IMR-90 (cell line): ENCODE measurements at regions not wholly inside any gene's neighbourhood (a gene's known extent, or its start where the extent isn't known, plus 50 kb on each side); places are given as distances from the start of the nearest gene placed in this dataset.

Experiments
- ATAC-seq: fragments of 200-7000 bp; cut with Tn5 transposase; 2 replicates; pipeline ENCODE4 v1.9.1; 2020; ENCODE audit warnings: low read depth, mild to moderate bottlenecking, moderate library complexity
- BruUV-seq: library from RNA; stranded (reverse); fragments of 400-500 nt; replicated peaks from 2 replicates; lab custom pipeline; 2021; lab: Mats Ljungman, UMichigan
- CTCF ChIA-PET: fragments of 300-600 bp; formaldehyde crosslinking; extraction: SDS; loops from one replicate; lab custom pipeline; 2021; ENCODE audit warnings: antibody characterized with exemption; lab: Yijun Ruan, JAX
- POLR2A ChIA-PET: fragments of 300-600 bp; sonication (Branson Sonifier 250); formaldehyde crosslinking; loops from one replicate; lab custom pipeline; 2022; ENCODE audit warnings: antibody characterized with exemption; ENCODE audit not compliant: unreplicated experiment; lab: Charles Lee
- DNase-seq: peaks from one replicate; pipeline ENCODE4 v3.0.0; 2013
- H2AFZ ChIP-seq: replicated peaks from 2 replicates; pipeline ENCODE3; 2013; ENCODE audit warnings: low read length, mild to moderate bottlenecking; ENCODE audit not compliant: poor library complexity
- H2AK5ac ChIP-seq: 2 replicates; pipeline ENCODE4 v1.6.1; 2013; ENCODE audit warnings: low read depth, low read length, inconsistent platforms
- H2AK9ac ChIP-seq: replicated peaks from 2 replicates; pipeline ENCODE3; 2013; ENCODE audit warnings: mild to moderate bottlenecking, low read depth, low read length, moderate library complexity; ENCODE audit not compliant: poor library complexity
- H2BK120ac ChIP-seq: 2 replicates; pipeline ENCODE4 v1.6.1; 2013; ENCODE audit warnings: low read depth, low read length, inconsistent platforms
- H2BK15ac ChIP-seq: 3 replicates; pipeline ENCODE4 v1.6.1; 2013; ENCODE audit warnings: low read depth, low read length, inconsistent platforms
- H2BK20ac ChIP-seq: 2 replicates; pipeline ENCODE4 v1.6.1; 2013; ENCODE audit warnings: low read depth, mild to moderate bottlenecking, inconsistent platforms, low read length, moderate library complexity
- H2BK5ac ChIP-seq: 2 replicates; pipeline ENCODE4 v1.6.1; 2013; ENCODE audit warnings: mild to moderate bottlenecking, low read depth, low read length, inconsistent platforms; ENCODE audit not compliant: poor library complexity, severe bottlenecking
- H3K14ac ChIP-seq: replicated peaks from 2 replicates; pipeline ENCODE4 v1.6.1; 2013; ENCODE audit warnings: low read depth, low read length, inconsistent platforms
- H3K18ac ChIP-seq: 2 replicates; pipeline ENCODE4 v1.6.1; 2013; ENCODE audit warnings: low read depth, low read length, control low read depth
- H3K23ac ChIP-seq: 2 replicates; pipeline ENCODE4 v1.6.1; 2013; ENCODE audit warnings: low read depth, low read length, inconsistent platforms
- H3K27ac ChIP-seq: 2 replicates; pipeline ENCODE4 v1.5.1; 2013; ENCODE audit warnings: mild to moderate bottlenecking, control low read depth, low read length; ENCODE audit not compliant: insufficient read depth
- H3K27me3 ChIP-seq: 2 replicates; pipeline ENCODE4 v1.6.1; 2013; ENCODE audit warnings: low read length; ENCODE audit not compliant: control insufficient read depth, insufficient read depth
- H3K36me3 ChIP-seq: 2 replicates; pipeline ENCODE4 v1.6.1; 2013; ENCODE audit warnings: low read length, mixed read lengths; ENCODE audit not compliant: control insufficient read depth, insufficient read depth
- H3K4ac ChIP-seq: 2 replicates; pipeline ENCODE4 v1.6.1; 2013; ENCODE audit warnings: low read depth, low read length, inconsistent platforms
- H3K4me1 ChIP-seq: 2 replicates; pipeline ENCODE4 v1.6.1; 2013; ENCODE audit warnings: low read length, mixed read lengths; ENCODE audit not compliant: control insufficient read depth, insufficient read depth
- H3K4me2 ChIP-seq: 2 replicates; pipeline ENCODE4 v1.6.1; 2013; ENCODE audit warnings: low read depth, mild to moderate bottlenecking, control low read depth, low read length, moderate library complexity
- H3K4me3 ChIP-seq: 2 replicates; pipeline ENCODE4 v1.5.1; 2013; ENCODE audit warnings: low read depth, mild to moderate bottlenecking, control low read depth, low read length, moderate library complexity; ENCODE audit not compliant: insufficient read depth
- H3K56ac ChIP-seq: 2 replicates; pipeline ENCODE4 v1.6.1; 2013; ENCODE audit warnings: low read length, inconsistent platforms; ENCODE audit not compliant: insufficient read depth; ENCODE audit errors: extremely low read depth
- H3K79me1 ChIP-seq, 2 experiments: 2 replicates each; pipeline ENCODE4 v1.6.1; 2013; ENCODE audit warnings: low read length in 2 of 2, inconsistent platforms in 1 of 2, low read depth in 1 of 2
- H3K9ac ChIP-seq: 2 replicates; pipeline ENCODE4 v1.6.1; 2013; ENCODE audit warnings: low read depth, low read length, control low read depth
- H3K9me1 ChIP-seq: 2 replicates; pipeline ENCODE4 v1.6.1; 2013; ENCODE audit warnings: low read length, inconsistent platforms; ENCODE audit not compliant: insufficient read depth
- H3K9me3 ChIP-seq: 2 replicates; pipeline ENCODE4 v1.6.1; 2013; ENCODE audit warnings: low read length; ENCODE audit not compliant: control insufficient read depth, insufficient read depth
- H4K20me1 ChIP-seq: 2 replicates; pipeline ENCODE4 v1.6.1; 2013; ENCODE audit warnings: low read length, inconsistent platforms; ENCODE audit not compliant: insufficient read depth
- H4K5ac ChIP-seq: 2 replicates; pipeline ENCODE4 v1.6.1; 2013; ENCODE audit warnings: mild to moderate bottlenecking, low read depth, low read length, control low read depth
- H4K8ac ChIP-seq, 2 experiments: 2 replicates each; pipeline ENCODE4 v1.6.1; 2013; ENCODE audit warnings: low read depth in 2 of 2, low read length in 2 of 2, control low read depth in 1 of 2, inconsistent platforms in 1 of 2
- H4K91ac ChIP-seq: 2 replicates; pipeline ENCODE4 v1.6.1; 2013; ENCODE audit warnings: low read depth, low read length, inconsistent platforms; ENCODE audit not compliant: insufficient read depth
- BHLHE40 ChIP-seq: fragments of 150-350 bp; IDR thresholded peaks from 2 replicates; pipeline ENCODE4 v1.6.1; 2016; ENCODE audit warnings: mild to moderate bottlenecking, low read depth, low read length
- CEBPB ChIP-seq: IDR thresholded peaks from 2 replicates; pipeline ENCODE4 v1.6.1; 2012; ENCODE audit warnings: low read depth, low read length, improper control_type of control experiment
- CHD1 ChIP-seq: IDR thresholded peaks from 2 replicates; pipeline ENCODE4 v1.6.1; 2012; ENCODE audit warnings: low read depth, low read length, improper control_type of control experiment
- MAFK ChIP-seq: IDR thresholded peaks from 2 replicates; pipeline ENCODE4 v1.6.1; 2012; ENCODE audit warnings: low read depth, low read length, improper control_type of control experiment
- MAZ ChIP-seq: IDR thresholded peaks from 2 replicates; pipeline ENCODE4 v1.6.1; 2012; ENCODE audit warnings: low read depth, mild to moderate bottlenecking, low read length, improper control_type of control experiment, moderate library complexity, borderline replicate concordance
- MXI1 ChIP-seq: IDR thresholded peaks from 2 replicates; pipeline ENCODE4 v1.6.1; 2012; ENCODE audit warnings: low read depth, mild to moderate bottlenecking, low read length, moderate library complexity, borderline replicate concordance
- NFE2L2 ChIP-seq: fragments of 150-350 bp; IDR thresholded peaks from 2 replicates; pipeline ENCODE4 v1.6.1; 2016; ENCODE audit warnings: low read depth, mild to moderate bottlenecking, low read length
- RAD21 ChIP-seq: IDR thresholded peaks from 2 replicates; pipeline ENCODE4 v1.6.1; 2012; ENCODE audit warnings: low read length, improper control_type of control experiment
- RCOR1 ChIP-seq: IDR thresholded peaks from 2 replicates; pipeline ENCODE4 v1.6.1; 2012; ENCODE audit warnings: mild to moderate bottlenecking, low read length, improper control_type of control experiment; ENCODE audit not compliant: insufficient replicate concordance
- RFX5 ChIP-seq: IDR thresholded peaks from 2 replicates; pipeline ENCODE4 v1.8.0; 2012; ENCODE audit warnings: low read depth, mild to moderate bottlenecking, low read length, moderate library complexity
- SMC3 ChIP-seq: fragments of 150-350 bp; IDR thresholded peaks from 2 replicates; pipeline ENCODE4 v1.6.1; 2016; ENCODE audit warnings: low read depth, mild to moderate bottlenecking, antibody characterized with exemption, low read length, moderate library complexity
- WGBS, 2 experiments: methylation state at CpG; one replicate each; pipeline versions ENCODE4 v1.1.5 to v1.1.7; 2013; ENCODE audit warnings: missing lambda C conversion rate in 2 of 2; ENCODE audit not compliant: insufficient read length in 1 of 2; ENCODE audit errors: extremely low coverage in 2 of 2; 5-methylcytosine and 5-hydroxymethylcytosine counted together
- dilution Hi-C: fragments of 300-500 bp; cut with HindIII; formaldehyde crosslinking; loops from one replicate; pipeline ENCODE4 v1.14.3; 2018; ENCODE audit warnings: low sequenced_read_pairs; ENCODE audit not compliant: unreplicated experiment
- in situ Hi-C: fragments of 300-500 bp; cut with MboI; formaldehyde crosslinking; loops from 3 replicates; pipeline ENCODE4 v1.14.3; 2019; ENCODE audit warnings: low sequenced_read_pairs, inconsistent platforms, mixed read lengths
- intact Hi-C: fragments of 100-400 bp; cut with micrococcal nuclease; formaldehyde crosslinking; loops from 2 replicates; pipeline ENCODE4 v1.10.0; 2022

GRCh38 chr3:94758751-94759150, 695.9 kb downstream of the NSUN3 start:
- Histone ChIP-seq H4K5ac (no peak overlapping the region), H3K56ac (no peak overlapping the region), H3K23ac (no peak overlapping the region), H4K20me1 (no peaks in the 10 kb centered on the region), H4K91ac (no peak overlapping the region), H2AK9ac (no peak overlapping the region), H3K9me1 (no peaks in the 10 kb centered on the region), H2BK20ac (no peak overlapping the region), H3K79me1 (no peaks in the 10 kb centered on the region), H4K8ac (no peak overlapping the region), H3K4me3 (no peak overlapping the region), H2BK15ac (no peak overlapping the region), H3K4me2 (no peak overlapping the region), H3K14ac (no peak overlapping the region), H3K36me3 (no peaks in the 10 kb centered on the region), H3K4me1 (no peaks in the 10 kb centered on the region), H3K18ac (no peak overlapping the region), H2AFZ (no peak overlapping the region), H2BK120ac (no peak overlapping the region), H3K27me3 (no peaks in the 10 kb centered on the region), H2AK5ac (no peak overlapping the region), H3K9ac (no peak overlapping the region), H3K9me3 (peaks cover 2% of the 10 kb centered on the region; the same call in 1 of the 2 replicates), H2BK5ac (no peak overlapping the region), H3K4ac (no peak overlapping the region), H3K27ac (no peak overlapping the region)
- intact Hi-C loops: no loop called here
- no TSS peak for BruUV-seq
- in situ Hi-C loops: no loop called here
- ATAC-seq (no peak), DNase-seq (no peak)
- TF ChIP-seq CHD1: no peak
- no peak for TF ChIP-seq CEBPB
- no peak for TF ChIP-seq MAFK
- no peak for TF ChIP-seq BHLHE40
- TF ChIP-seq MXI1: no peak
- no peak for TF ChIP-seq RCOR1
- no peak for TF ChIP-seq RAD21
- TF ChIP-seq RFX5: no peak
- TF ChIP-seq MAZ: no peak
- no peak for TF ChIP-seq SMC3
- TF ChIP-seq NFE2L2: no peak
- ChIA-PET POLR2A (no interaction called here), CTCF (no interaction called here)
- 73% methylated on average over 1 of the region's 5 CpGs; no CpG with 5 or more reads in 1 of the 2 experiments for WGBS, 2 experiments
- dilution Hi-C loops: no loop called here
